Activated T-helper 9 cell treated with anti-CD3 and anti-CD28 coated beads, Interleukin-2, amount 50 U/mL, for 16 hours (primary cell): ENCODE measurements at regions not wholly inside any gene's neighbourhood (a gene's known extent, or its start where the extent isn't known, plus 50 kb on each side); places are given as distances from the start of the nearest gene placed in this dataset.

Experiments used
- DNase-seq: peaks from one replicate; pipeline ENCODE4 v3.0.0-alpha.2; 2020; ENCODE audit warnings: low read depth

DNA sequence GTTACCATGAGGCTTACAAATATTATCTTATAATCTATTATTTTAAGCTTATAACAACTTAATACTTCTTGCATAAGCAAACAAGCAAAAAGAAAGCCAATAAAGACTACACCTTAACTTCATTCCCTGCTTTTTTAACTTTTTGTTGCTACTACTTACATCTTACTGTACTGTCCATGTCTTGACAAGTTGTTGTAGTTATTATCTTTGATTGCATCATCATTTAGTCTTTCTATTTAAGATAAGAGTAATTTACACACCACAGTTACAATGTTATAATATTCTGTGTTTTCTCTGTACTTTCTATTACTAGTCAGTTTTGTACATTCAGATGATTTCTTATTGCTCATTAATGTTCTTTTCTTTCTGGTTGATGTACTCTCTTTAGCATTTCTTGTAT lies 346.6 kb downstream of the SMARCA1 start:
- no peak for DNase-seq

DNA sequence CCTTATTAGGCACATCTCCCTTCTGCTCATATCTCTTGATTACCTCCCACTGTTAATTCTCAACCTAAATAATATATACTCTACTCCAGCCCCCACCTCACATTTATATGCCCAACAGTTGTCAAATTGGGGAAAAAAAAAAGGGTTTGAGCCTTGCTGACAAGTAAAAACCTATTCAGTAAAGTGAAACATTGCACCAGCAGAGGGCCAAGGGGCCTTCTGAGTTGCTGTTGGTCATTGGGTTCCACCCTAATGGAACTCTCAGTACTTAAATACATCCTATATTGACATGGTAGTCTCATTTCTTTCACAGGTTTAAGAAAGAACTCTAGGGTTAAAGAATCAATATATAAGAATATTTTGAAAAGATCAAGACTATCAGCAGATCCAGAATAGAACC lies 362.2 kb downstream of the SMARCA1 start:
- DNase-seq: no peak

DNA sequence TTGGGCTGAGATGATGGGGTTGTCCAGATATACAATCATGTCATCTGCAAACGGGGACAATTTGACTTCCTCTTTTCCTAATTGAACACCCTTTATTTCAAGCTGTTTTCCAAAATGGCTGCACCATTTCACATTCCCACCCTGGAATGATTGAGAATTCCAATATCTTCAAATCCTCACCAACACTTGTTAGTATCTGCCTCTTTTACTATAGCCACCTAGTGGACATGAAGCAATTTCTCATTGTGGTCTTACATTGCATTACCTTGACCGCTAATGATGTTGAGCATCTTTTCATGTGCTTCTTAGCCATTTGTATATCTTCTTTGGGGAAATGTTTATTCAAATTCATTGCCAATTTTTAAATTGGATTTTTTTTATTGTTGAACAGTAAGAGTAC lies 364.8 kb downstream of the SMARCA1 start:
- DNase-seq: no peak

- no peak for DNase-seq
Measured at GRCh38 chrX:129145840-129146272, 377.4 kb downstream of the SMARCA1 start.

DNA sequence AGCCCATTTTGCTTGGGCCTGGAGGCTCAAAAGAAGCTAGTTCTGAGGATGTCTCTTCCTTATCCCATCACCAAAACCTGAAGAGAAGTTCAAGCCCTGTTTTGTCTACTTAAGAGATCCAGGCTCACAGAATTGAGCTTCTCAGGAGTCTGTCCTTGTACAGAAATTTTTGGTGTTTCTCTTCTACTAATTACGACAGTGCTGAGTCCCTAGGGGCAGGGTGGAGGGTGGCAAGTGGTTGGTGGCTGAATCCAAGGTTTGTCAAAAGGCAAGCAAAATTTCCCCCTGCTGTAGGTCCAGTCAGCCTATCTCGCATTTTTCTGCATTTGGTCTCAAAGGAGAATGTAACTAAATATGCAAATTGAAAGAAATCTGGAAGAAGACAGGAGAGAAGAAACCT lies 377.9 kb downstream of the SMARCA1 start:
- DNase-seq: no peak

DNA sequence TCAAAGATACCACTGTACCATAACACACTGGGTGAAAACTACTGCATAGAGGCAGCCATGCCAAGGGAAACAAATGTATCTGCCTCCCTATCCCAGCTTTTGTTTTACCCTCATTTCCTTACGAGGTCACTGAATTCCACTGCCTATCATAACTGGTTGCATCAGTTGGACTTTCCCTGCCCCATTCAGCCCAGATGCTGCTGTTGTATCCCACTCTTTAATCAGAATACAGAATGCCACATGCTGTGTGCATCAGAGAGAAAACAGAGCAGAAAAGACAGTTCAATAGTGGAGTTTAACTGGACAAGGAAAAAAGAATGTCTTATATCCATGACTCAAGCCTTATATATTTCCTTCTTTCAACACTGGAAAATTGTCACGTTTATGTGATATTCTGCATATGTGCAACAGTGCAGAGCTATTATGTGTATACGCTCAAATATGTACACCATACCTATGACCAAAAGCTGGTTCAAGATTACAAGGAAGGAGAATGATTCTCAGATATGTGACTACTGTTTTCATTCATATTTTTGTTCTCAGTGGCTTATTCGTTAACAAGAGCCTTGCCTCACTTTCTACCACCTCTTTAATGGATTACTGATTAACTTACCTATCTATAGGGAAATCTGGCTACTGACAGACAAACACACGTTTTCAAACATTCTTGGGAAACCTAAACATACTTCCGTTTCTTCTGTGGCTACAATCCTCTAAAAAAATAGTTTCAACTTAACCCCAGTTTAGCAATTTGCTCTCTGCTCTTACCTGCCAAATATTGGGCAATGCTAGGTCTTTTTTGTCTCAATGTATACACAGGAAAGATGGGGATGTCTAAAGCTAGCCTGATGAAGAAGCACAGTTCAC lies 378.9 kb downstream of the SMARCA1 start:
- DNase-seq: no peak

DNA sequence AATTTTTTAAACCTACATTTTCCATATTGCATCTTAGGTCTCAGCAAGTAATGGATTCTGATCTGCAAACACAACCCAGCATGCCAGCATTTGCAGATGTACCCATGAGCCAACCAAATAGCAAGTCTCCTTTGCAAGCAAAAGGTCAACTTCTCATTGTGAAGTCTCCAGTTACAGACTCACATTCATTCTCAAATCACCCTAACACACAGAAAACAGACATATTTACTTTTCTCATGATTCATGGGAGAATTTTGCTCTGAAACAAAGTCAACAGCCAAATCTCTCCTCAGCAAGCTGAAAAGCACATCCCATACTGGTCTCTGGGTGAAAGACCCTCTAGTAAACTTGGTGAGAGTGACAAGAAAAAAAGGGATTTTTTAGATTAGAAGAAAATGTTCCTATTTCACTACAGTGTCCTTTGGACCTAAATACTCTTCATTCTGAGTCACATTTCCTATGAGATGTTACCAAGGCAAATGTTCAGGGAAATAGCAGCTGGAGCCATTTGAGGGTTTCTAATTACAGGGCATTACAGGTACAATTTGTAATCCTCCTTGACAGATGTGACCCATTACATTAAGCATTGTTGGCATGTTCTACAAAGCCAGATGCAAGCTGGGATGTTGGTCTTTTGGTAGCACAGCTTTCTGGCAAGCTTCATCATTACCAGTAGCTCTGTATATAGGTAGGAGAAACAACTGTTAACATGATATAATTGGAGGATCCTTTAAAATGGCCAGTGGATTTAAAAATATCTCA lies 383.3 kb downstream of the SMARCA1 start:
- no peak for DNase-seq

- no peak for DNase-seq
Measured at GRCh38 chrX:129125122-129125914, 398.0 kb downstream of the SMARCA1 start.

GRCh38 chrX:129123795-129124194 lies 399.5 kb downstream of the SMARCA1 start:
- DNase-seq: no peak

DNA sequence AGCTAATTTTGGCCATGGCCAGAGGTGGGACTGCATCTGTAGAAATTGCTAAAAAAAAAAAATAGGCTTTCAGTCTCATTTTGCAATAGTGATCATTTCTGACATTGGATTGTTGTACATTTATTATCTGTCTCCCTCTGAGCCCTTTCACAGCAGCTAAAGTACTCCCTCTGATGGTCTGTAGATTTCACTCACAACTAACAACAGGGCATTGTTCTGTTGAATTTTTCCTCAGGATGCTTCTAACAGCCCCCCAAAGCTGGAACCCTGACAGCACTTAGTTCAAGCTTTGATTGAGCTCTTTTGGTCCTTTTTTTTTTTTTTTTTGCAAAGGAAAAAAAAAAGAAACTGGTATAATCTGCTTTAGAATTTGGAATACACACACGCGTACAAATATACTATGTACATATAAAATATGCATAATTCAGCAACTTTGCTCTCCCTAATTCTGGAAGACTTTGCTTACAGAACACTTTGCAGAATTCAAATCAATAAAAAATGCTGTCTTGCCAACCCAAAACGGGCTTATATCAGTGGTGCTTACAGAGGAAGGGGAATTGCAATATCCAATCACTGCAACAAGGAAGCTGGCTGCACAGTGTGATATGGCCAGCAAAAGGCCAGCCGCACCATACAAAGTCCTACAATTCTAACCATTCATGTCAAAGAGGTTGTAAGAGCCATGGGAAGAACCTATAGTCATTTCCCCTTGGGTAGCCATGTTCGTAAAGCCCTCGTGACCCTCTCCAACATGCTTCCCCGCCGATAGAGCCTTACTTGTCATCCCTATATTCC lies 406.4 kb downstream of the SMARCA1 start:
- DNase-seq: no peak

DNA sequence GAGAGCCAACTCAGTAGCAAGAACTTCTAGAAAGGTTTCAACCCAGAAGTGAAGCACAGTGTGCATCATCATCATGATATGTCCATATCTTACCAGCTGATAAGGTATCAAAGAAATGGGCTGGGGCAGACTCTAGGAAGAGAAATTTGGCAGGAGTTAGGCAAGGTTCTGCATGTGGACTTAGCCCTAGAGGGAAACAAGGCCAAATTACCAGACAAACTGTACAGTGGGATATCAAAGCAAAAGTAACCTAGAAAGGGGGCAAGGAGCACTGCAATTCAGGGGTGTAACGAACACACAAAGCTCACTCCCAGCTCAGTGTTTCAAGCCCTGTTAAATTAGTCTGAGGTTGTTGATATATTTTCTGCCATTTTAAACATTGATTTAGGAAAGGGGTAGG lies 407.4 kb downstream of the SMARCA1 start:
- no peak for DNase-seq

GRCh38 chrX:129115104-129115503 lies 408.2 kb downstream of the SMARCA1 start:
- no peak for DNase-seq

GRCh38 chrX:129111081-129111798 lies 412.1 kb downstream of the SMARCA1 start:
- DNase-seq: no peak

DNA sequence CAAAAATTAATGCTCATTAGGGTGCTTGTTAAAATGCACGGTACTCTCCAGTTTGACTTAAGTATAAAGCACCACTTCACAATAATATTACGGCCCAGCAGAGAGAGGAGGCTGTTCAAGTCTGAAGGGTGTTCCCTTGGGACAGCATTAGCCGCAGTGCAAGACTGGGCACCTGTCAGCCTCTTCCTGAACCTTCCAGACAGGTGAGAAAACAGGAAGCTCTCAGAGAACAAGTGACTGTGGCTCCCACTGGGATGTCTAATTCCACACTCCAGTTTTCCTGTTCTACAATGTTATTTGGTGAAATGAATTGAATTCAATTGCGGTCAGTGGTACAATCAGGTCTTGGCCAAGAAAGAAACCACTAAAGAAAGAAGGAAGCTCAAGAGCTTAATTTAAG lies 414.4 kb downstream of the SMARCA1 start:
- DNase-seq: no peak

- no peak for DNase-seq
Measured at GRCh38 chrX:129099207-129099606, 424.1 kb downstream of the SMARCA1 start.

GRCh38 chrX:129097668-129098067 lies 425.6 kb downstream of the SMARCA1 start:
- no peak for DNase-seq

- DNase-seq: no peak
Measured at GRCh38 chrX:129093706-129094105, 429.6 kb downstream of the SMARCA1 start.

DNA sequence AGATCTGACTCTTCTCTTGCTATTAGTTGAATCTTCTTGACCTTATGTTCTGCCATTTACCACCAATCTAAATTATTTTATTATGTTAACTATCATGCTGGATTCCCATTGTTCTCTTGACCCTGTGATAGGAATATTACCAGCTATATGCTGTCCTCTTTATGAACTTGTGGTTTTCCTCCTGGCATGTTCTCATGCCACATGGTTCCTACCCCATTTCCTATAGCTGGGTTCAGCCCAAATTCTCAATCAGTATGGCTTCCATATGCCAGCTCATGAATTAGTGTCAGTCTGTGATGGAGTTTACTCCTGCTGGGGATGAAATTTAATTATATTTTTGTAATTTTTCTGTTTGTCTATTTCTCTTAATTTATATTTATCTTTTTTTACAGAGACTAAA lies 430.5 kb downstream of the SMARCA1 start:
- DNase-seq: no peak

DNA sequence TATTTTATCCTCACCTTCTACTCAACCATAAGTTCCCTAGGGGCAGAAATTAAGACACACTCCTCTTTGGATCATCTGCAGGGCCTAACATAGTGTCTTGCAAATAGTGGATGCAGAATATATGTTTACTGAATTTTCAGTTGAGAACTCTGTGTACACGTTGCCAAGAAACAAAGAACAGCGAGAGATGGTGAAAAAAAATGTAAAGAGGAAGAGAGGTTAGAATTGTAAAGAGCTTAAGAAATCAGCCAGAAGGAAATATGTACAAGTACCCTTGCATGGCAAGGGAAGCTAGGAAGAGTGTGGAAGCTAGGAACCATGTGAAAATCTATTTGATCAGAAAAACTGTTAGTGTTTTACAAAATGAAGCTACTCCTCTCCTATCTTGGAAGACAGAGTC lies 431.0 kb downstream of the SMARCA1 start:
- no peak for DNase-seq

- no peak for DNase-seq
Measured at GRCh38 chrX:129091097-129091496, 432.2 kb downstream of the SMARCA1 start.

DNA sequence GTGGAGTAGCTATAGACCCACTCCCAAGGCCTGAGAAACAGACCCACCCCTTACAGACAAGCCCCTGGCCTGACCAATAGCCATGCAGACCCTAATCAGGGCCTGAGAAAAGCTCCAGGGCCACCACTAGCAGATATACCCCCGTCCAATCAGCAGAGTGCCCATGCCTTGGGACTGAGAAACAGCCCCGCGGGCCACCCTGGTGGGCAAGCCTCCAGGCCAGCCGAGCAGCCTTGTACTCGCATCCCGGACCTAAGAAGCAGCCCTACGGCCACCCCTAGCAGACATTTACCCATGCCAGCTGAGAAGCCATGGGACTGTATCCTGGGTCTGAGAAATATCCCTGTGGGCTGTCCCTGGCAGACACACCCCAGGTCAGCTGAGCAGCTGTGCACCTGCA lies 436.5 kb downstream of the SMARCA1 start:
- no peak for DNase-seq
